ENCODE measurements at regions not wholly inside any gene's neighbourhood (a gene's known extent, or its start where the extent isn't known, plus 50 kb on each side); places are given as distances from the start of the nearest gene placed in this dataset.

GRCh38 chr3:124115279-124115678 lies 123.4 kb upstream of the ROPN1 start:
- Histone ChIP-seq H3K4me3 (no peak overlapping the region), H3K9me3 (no peaks in the 10 kb centered on the region), H3K4me1 (no peaks in the 10 kb centered on the region), H3K27ac (no peak overlapping the region), H3K36me3 (no peaks in the 10 kb centered on the region), H3K27me3 (no peaks in the 10 kb centered on the region)
- TF ChIP-seq POLR2A (IDR thresholded peaks at IDR 0.05) (no peak), CTCF (IDR thresholded peaks at IDR 0.05) (no peak)
- DNase-seq: no peak

- H3K4me3 ChIP-seq: no peak overlapping the region
- no peaks in the 10 kb centered on the region for H3K27me3 ChIP-seq
- no peak overlapping the region for H3K27ac ChIP-seq
- DNase-seq: no peak
- no peaks in the 10 kb centered on the region for H3K36me3 ChIP-seq
- no peaks in the 10 kb centered on the region for H3K9me3 ChIP-seq
- no peak for TF ChIP-seq POLR2A (IDR thresholded peaks at IDR 0.05)
- TF ChIP-seq CTCF (IDR thresholded peaks at IDR 0.05): no peak
- no peaks in the 10 kb centered on the region for H3K4me1 ChIP-seq
These were observed 124.0 kb upstream of the ROPN1 start for GRCh38 chr3:124115956-124116355.

GRCh38 chr3:124116906-124117305 lies 125.0 kb upstream of the ROPN1 start:
- H3K27ac ChIP-seq: no peak overlapping the region
- H3K4me3 ChIP-seq: no peak overlapping the region
- no peak for TF ChIP-seq POLR2A (IDR thresholded peaks at IDR 0.05)
- TF ChIP-seq CTCF (IDR thresholded peaks at IDR 0.05): no peak
- no peaks in the 10 kb centered on the region for H3K9me3 ChIP-seq
- H3K27me3 ChIP-seq: no peaks in the 10 kb centered on the region
- no peaks in the 10 kb centered on the region for H3K36me3 ChIP-seq
- no peak for DNase-seq
- H3K4me1 ChIP-seq: no peaks in the 10 kb centered on the region

GRCh38 chr3:124117486-124117885 lies 125.6 kb upstream of the ROPN1 start:
- H3K4me3 ChIP-seq: no peak overlapping the region
- DNase-seq: no peak
- H3K9me3 ChIP-seq: no peaks in the 10 kb centered on the region
- no peak overlapping the region for H3K27ac ChIP-seq
- no peaks in the 10 kb centered on the region for H3K4me1 ChIP-seq
- H3K36me3 ChIP-seq: no peaks in the 10 kb centered on the region
- H3K27me3 ChIP-seq: no peaks in the 10 kb centered on the region
- TF ChIP-seq POLR2A (IDR thresholded peaks at IDR 0.05): no peak
- no peak for TF ChIP-seq CTCF (IDR thresholded peaks at IDR 0.05)

GRCh38 chr3:124118397-124118796 lies 126.5 kb upstream of the ROPN1 start:
- no peak for DNase-seq
- H3K36me3 ChIP-seq: no peaks in the 10 kb centered on the region
- H3K9me3 ChIP-seq: no peaks in the 10 kb centered on the region
- H3K27me3 ChIP-seq: no peaks in the 10 kb centered on the region
- H3K27ac ChIP-seq: no peak overlapping the region
- H3K4me3 ChIP-seq: no peak overlapping the region
- no peaks in the 10 kb centered on the region for H3K4me1 ChIP-seq
- TF ChIP-seq POLR2A (IDR thresholded peaks at IDR 0.05) (no peak), CTCF (IDR thresholded peaks at IDR 0.05) (no peak)

- Histone ChIP-seq H3K4me1 (no peaks in the 10 kb centered on the region), H3K27ac (no peak overlapping the region), H3K36me3 (no peaks in the 10 kb centered on the region), H3K27me3 (no peaks in the 10 kb centered on the region), H3K9me3 (no peaks in the 10 kb centered on the region), H3K4me3 (no peak overlapping the region)
- TF ChIP-seq POLR2A (IDR thresholded peaks at IDR 0.05) (no peak), CTCF (IDR thresholded peaks at IDR 0.05) (no peak)
- no peak for DNase-seq
These were observed 127.3 kb upstream of the ROPN1 start for GRCh38 chr3:124119056-124119716.

Measured in Peyer's patch (tissue), 4 donors.